NCI-H1105 (cell line): ENCODE measurements at regions not wholly inside any gene's neighbourhood (a gene's known extent, or its start where the extent isn't known, plus 50 kb on each side); places are given as distances from the start of the nearest gene placed in this dataset.

Experiments used
- DNase-seq: peaks from one replicate; lab custom pipeline; 2025; lab: John Stamatoyannopoulos, UW

DNA sequence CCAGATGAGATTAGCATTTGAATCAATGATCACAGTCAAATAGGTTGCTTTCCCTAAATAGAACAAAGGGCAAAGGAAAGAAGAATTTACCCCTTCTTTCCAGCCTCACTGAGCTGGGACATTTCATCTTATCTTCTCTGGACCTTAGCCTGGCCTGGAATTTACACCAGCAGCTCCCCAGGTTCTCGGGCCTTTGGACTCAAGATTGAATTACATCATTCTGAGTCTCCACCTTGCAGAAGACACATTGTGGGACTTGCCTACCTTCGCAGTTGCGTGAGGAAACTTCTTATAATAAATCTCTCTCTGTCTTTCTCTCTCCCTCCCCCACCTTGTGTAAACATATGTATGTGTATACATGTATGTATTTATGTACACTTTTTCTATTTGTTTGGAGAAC is 732.4 kb downstream of the IPMK start:
- no peak for DNase-seq

DNA sequence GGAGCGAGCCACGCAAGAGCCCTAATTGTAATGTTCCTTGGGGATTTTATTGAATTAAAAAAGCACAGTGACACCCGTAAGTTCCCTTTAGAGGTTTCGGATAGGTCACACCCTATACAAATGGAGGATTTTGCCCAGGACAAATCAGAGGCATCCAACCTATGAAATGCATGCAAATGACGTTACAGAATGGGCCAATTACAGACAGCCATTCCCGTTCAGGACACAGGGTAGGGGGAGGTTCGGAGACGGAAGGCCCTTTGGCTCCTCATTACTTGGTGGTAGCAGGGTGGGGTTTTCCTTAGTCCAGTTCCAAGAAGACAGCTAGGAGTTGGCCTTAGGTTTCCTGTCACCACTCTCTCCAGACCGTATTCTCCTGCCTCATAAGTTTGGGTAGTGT is 754.1 kb downstream of the IPMK start:
- DNase-seq = no peak

DNA sequence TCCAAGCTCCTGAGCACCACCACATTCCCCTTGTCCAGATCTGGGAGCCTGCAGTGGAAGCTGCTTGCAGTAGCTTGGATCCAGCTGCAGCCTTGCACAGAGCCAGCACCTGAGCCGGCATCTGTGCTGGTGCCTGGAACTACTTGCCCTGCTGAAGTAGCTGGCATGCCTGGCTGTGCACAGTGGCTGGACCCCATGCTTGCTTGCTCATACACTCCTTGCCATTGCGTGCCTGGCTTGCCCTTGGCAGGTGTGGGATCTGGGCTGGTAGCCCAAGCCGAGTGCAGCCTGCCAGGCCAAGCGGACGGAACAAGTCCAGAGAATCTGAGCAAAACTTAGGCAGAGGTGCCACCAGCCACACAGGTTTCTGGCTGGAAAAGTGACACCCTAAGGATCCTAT is 759.9 kb downstream of the IPMK start:
- no peak for DNase-seq

DNA sequence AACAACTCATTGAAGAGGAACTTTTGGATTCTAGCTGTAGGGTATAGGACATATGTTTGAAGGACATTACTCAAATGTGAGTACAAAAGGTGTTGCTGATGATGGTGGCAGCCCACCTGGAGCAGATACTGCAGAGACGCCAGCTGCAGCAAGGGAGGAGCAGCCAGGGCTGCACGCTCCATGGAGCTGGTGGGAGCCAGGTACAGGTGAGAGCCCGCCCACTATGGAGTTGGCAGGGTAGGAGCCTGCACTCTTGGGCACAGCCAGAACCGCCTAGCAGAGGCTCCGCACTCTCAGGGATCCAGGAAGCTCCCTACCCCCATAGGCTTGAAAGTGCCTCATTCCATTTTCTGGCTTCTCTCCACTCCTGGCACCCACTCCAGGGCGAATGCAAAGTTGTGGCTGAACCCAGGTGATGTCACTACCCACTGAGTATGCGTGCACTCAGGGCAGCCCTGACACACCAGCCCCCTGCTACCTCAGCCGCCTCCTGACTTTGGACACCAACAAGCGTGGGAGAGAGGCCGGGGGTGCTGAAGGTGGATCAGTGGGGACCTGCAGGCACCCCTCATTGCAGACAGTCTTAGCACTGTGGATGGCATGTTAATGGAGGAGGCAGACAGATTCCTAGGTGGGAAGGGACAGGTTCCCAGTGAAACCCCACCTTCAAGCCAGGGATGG is 761.1 kb downstream of the IPMK start:
- no peak for DNase-seq

DNA sequence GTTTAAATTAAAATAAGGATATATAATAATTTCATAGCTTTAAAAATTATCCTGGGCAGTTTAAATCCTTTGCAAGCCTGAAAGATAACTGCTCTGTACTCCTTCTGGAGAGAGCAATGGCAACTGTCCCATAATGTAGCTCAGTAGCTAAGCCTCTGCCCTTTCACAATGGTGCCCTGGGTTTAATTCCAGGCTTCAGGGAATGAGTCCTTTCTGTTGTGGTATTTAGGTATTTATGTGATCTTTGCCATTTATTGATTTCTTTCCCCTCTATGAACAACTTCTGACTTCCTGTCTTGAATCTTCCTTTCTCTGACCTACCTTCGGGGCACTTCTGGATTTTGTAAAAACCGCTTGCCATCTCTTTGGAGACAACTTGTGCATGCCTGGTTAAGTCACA is 773.2 kb downstream of the IPMK start:
- no peak for DNase-seq

DNA sequence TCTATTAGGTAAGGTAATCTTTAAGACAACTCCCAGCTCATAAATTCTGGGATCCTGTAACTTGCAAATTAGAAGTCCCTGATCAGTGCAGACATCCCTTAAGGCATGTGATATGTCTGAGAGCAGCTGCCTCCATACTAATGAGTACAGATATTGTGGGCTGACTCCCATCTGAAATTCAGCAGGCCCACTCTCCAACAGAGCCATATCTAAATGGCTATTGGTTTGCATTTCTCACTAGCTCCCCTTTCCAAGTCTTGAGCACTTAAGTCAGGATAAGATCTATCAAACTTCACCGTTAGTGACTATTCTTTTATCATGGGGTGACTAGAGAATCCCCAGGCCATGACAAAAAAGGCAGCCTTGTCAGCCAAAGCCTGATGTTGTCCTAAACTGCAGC is 785.4 kb downstream of the IPMK start:
- no peak for DNase-seq

DNA sequence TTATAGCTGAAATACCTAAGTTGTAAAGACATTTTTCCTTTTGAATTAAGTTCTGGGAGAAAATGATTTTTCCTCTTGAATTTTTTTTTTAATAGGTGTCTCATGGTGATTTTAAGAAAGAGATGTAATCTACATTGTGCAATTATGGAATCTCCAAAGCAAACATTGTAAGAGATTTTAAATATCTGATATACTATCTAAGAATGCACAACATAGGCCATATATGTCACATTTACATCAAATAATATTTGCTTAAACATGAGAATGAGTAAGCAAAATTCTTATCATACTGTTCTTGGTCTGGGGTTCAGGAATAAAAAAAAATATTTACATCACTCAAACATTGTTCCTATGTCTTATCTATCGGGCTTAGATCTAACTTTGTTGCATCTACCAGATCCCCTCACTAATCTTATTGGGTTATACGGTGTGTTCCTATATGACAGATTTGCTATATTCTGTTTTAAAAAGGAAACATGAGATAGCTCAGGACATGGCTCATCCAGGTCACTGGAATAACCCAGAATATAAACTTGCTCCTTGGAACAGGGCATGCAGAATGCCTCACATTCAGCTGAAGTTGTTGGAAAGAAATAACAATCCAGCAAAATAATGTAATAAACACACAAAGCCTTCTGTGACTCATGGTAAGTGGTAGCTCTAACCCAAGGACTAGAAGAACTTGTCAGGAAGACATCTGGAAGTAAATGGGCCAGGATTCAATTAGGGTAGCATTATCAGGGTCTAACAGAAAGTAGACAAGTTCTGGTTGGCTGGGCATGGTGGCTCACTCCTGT is 794.7 kb downstream of the IPMK start:
- DNase-seq = no peak

DNA sequence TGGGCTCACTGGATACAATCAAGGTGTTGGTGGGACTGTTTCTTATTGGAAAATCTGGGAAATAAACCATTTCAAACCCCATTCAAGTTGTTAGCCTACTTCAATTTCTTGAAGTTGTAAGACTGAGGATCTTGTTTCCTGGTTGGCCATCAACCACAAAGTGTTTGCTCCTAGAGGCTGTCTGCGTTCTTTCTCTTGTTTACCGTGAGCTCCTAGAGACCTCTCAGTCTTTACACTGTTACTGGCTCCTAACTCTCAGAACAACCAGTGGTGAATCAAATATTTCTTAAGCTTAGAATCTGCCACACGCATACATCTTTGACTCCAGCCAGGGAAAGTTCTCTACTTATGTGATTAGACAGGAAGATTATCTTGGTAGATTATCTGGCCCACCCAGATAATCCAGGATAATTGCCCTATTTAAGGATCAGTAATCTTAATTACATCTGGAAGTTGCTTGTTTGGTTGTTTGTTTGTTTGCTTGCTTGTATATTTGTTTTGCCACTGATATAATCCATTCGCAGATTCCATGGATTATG is 798.7 kb downstream of the IPMK start:
- DNase-seq = no peak

DNA sequence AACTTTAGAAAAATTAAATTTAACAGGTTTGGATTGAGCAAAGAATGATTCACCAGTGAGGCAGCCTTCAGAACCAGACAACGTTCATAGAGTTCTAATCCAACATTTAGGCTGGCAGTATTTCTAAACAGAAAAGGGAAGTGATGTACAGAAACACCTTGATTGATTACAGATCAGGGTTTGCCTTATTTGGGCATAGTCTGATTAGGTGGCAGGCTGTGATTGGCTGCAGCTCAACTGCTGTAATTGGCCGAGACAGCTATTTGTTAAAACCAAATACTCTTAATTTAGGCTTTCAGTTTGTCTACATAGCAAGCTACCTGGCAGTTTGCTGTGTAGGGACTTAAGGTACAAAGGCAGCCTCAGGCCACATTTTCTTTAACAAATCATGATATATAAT is 802.5 kb downstream of the IPMK start:
- no peak for DNase-seq

DNA sequence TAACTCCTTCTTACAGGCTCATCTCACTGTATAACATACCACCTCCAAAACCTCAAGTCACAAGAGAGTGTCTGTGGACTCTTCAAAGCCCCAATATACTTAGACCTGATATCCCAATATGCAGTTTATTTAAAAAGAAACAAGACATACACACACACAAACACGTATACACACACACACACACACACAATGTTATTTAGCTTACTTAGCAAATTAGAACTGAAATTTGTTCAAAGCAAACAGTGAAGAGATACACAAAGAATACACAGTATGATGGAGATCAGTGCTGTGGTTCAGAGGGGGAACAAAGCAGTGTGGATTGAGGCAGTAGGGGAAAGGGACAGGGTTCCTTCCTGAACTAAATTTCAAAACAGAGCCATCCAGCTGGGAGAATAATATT is 807.2 kb downstream of the IPMK start:
- DNase-seq = no peak

DNA sequence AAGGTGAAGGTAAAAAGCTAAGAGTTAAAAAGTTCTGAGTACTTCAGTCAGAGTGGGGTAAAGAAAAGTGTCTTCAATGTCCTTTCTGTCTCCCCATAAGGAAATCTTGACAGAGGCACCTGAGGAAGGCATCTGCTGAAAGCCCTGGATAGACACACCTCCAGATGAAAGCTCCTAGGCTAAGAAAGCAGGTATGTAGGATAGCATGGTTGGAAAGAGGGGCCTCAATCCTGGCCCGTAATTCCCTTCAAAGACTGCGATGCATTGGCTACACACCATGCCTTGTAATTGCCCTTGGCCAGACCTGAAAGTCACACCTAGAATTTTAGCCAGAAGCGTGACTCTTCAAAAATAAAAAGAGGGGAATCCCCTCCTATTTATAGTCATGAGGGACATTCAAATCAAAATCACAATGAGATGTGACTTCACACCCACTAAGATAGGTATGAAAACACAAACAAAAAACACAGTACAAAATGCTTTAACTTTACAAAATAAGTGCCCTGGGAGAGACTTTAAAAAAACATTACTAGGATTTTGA is 809.7 kb downstream of the IPMK start:
- DNase-seq = no peak

DNA sequence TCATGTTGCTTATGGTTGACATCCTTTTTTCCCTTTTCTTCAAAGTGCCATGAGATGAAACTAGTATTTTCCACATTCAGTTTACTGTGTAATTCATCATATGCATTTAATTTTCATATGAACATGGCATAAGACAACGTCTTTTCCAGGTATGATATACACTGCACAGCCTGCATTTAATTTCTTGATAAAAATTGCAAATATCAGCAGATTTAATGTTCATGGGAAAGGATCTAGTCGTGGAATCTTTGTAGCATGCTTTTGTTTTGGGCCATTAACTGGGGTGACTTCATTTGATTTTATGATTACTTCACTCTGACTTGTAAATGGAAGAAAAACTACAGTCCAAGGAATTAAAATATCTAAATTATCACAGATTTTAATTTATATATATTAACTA is 837.3 kb downstream of the IPMK start:
- DNase-seq = no peak

DNA sequence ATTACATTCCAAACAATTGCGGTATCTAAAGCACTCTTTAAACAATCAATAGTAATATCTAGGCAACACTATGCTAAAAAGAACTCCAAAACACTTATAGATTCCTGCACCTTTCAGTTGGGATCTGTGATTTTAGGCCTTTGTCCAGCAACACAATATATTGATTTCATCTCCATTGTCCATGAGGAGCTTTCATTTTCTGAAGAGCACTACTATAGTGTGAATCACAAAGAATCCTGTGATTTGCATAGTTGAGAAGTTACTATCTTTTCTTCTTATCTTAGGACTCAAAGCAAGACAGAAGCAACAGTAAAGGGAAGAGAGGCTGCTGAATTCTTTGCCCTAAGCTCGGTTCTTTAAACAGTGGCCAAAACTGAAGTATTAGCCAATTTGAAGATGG is 846.8 kb downstream of the IPMK start:
- DNase-seq = no peak

DNA sequence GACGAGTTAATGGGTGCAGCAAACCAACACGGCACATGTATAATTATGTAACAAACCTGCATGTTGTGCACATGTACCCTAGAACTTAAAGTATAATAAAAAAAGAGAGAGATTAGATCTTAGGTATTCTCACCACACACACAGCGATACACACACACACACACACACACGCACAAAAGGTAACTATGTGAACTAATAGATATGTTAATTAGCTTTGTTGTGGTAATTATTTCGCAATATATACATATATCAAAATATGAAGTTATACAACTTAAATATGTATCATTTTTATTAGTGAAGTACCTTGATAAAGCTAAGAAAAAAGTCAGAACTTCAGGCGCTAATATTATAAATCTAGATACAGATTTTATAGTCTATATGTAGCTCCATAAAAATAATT is 849.2 kb downstream of the IPMK start:
- DNase-seq = no peak

DNA sequence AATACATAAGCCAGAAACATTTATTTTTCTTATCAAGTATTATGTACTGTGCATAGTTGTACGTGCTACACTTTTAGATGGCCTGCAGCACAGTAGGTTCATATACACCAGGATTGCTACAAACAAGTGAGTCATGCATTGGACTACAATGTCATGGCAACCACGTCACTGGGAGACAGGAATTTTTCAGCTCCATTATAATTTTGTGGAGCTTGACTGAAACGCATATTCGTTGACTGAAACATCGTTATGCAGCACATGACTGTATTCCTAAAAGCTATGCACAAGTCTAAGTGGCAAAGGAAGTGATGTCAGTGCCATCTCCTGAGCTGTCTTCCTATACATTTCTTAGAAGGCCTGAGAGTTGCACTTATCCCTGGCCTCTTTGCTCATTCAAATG is 871.8 kb downstream of the IPMK start:
- no peak for DNase-seq

DNA sequence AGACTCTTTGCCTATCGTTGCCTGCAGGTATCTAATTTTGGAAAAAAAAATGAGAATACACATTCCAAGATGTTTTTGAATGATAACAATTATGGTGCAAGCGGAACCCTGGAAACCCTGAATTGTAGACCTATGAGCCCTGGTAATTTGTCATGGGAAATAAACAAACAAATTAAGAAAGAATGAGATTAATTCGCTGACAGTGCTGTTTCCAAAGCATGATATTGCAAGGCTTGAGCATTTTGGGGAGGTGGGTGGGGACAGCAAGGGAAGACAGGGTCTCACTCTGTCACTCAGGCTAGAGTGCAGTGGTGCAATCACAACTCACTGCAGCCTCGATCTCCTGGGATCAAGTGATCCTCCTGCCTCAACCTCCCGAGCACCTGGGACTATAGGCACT is 900.3 kb downstream of the IPMK start:
- DNase-seq = no peak

DNA sequence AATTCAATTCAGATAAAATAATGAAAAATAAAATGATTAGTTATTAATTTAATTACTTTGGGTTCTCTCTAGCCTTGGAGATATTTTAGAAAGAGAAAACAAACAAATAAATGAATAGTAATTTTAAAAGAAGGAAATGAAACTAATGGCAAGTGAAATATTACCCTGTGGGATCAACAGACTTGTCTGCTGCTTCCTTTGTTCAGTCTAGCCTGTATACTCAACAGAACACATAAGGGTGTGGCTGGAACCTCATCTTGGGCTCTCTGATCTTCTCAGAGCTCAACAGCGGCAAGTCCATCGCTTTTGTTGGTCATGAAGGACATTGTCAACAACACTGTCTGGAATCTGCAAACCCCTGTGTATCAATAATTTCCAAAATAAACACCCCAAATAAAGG is 904.9 kb downstream of the IPMK start:
- DNase-seq = no peak

DNA sequence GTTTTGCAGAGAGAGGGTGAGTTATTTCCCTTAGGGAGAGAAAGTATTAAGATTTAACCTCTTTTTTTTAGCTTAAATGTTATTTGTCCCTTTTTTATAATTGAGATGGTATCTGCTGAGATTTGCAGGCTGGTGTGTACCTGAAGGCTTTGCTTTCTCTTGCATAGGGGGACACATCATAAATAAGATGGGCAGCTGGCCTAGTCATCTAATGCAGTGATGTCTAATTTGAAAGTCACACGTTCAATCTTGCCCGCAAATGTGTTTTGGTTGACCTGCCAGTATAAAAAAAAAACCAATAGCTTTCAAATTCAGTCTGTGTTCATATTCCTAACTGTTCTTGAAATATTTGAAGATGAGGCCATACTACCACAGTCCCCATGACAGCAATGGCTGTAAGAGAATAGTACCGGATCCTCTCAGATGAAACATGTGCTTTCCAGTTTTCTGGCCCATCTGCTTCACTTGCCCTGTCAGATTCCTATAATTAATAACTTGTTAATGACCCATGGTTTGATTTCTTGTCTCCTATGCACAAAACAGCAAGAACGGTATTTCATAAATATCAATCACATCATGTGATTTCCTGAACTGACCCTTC is 914.2 kb downstream of the IPMK start:
- no peak for DNase-seq

DNA sequence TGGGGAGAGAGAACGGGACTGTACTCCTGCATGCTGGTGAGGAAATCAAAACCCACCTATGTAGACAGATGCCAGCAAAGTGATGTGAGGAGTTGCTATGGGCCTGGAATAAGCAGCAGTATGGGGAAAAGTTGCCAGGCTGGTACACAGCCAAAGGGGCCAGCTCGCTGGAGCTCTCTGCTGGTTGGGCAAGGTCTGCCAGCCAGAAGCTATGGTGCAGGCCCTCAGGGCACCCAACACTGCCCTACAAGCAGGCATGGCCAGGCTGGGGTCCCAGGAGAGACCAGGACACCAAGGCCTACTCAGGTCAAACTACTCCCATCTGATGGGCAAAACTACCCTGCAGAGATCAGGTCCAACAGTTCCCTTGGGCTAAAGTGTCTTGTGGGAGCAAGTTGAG is 916.6 kb downstream of the IPMK start:
- no peak for DNase-seq

DNA sequence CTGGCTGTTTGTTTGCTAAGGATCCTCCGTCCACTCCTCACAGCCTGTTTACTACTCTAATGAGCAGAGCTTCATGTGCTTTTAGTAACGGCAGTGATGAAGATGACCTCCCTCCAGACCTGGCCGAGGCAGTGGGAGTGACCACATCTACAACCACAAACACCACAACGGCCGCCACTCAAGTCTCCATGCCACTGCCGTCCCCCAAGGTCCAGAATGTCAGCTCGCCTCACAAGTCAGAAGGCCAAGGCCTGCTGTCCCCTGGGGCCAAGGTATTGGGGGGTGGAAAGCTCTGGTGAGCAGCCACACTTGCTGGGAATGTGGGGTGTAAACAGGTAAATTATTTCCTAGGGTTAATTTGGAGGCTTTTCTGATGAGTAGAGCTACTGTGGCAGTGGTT is 926.4 kb downstream of the IPMK start:
- DNase-seq = no peak

DNA sequence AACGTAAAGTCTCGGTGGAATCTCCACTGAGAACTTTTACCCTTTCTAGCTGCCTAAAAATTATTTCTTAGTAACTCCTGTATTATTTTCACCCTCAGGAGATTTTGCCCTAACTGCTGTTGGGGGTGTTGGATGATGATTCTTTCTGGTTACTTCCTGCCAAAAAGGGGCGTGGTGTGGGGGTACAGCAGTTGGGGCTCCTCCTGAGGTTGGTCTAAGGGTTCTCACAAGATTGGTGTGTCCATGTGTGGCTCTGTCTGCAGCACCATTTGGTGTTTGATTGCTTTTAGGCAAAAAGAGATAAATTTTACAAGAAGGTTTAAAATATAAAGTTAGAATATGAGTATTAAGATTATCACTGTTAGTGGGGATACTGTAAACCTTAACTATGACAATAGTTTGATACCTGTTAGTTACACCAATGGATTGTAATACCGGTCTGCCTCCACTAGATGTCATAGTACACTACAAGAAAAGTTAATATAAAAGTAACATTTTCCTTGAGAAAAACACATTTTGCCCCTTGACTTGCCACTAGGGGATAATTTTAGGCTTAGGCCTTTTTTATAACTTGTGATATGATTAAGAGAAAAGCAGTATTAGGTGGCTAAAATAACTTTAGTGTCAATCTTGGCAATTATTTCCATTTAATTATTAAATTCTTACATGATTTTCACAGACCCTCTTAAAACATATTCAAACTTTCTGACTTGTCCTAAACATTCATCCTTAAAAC is 928.7 kb downstream of the IPMK start:
- DNase-seq = no peak

DNA sequence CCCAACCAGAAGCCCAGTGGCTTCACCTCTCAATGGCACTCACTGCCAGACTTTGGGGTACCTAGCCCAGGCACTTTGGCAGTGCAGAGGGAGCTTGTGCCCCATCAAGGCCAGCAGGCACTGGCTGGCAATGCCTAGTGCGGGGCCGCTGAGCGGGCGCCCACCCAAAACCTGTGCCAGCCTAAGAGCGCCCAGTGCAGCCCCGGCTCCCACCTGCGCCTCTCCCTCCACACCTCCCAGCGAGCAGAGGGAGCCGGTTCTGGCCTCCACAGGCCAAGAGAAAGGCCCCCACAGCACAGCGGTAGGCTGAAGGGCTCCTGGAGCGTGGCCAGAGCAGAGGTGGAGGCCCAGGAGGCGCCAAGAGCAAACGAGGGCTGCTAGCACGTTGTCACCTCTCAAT is 930.8 kb downstream of the IPMK start:
- DNase-seq = no peak
